NCI-H2196 treated with DMSO at 0.1 percent for 48 hours (cell line): ENCODE measurements at regions not wholly inside any gene's neighbourhood (a gene's known extent, or its start where the extent isn't known, plus 50 kb on each side); places are given as distances from the start of the nearest gene placed in this dataset.
"Not testable (repeated sequence)": the region's sequence is repeated elsewhere in the genome, so short reads cannot be mapped to it uniquely, and the experiment has no call there.

Source experiments
- DNase-seq: peaks from one replicate; lab custom pipeline; 2025; ENCODE audit not compliant: unreplicated experiment; lab: John Stamatoyannopoulos, UW

- no peak for DNase-seq
These were observed 259.5 kb upstream of the IRS2 start for GRCh38 chr13:110045919-110046318.

GRCh38 chr13:110045202-110045601, 258.8 kb upstream of the IRS2 start:
- no peak for DNase-seq

- DNase-seq = no peak
These were observed 258.2 kb upstream of the IRS2 start for GRCh38 chr13:110044551-110045111.

GRCh38 chr13:110042253-110042950, 256.0 kb upstream of the IRS2 start:
- no peak for DNase-seq

GRCh38 chr13:110041638-110042037, 255.3 kb upstream of the IRS2 start:
- DNase-seq = not testable (repeated sequence)

GRCh38 chr13:110037925-110038573, 251.7 kb upstream of the IRS2 start:
- DNase-seq = no peak

- DNase-seq = no peak
These were observed 249.7 kb upstream of the IRS2 start for GRCh38 chr13:110036060-110036459.

- no peak for DNase-seq
These were observed 247.7 kb upstream of the IRS2 start for GRCh38 chr13:110034031-110034549.

- DNase-seq = no peak
These were observed 246.6 kb upstream of the IRS2 start for GRCh38 chr13:110032969-110033368.

GRCh38 chr13:110030394-110030928, 244.1 kb upstream of the IRS2 start:
- no peak for DNase-seq

- no peak for DNase-seq
These were observed 242.6 kb upstream of the IRS2 start for GRCh38 chr13:110028838-110029621.

- no peak for DNase-seq
These were observed 241.9 kb upstream of the IRS2 start for GRCh38 chr13:110028311-110028710.

- no peak for DNase-seq
These were observed 241.3 kb upstream of the IRS2 start for GRCh38 chr13:110027470-110028240.

- no peak for DNase-seq
These were observed 238.2 kb upstream of the IRS2 start for GRCh38 chr13:110024645-110024980.

- DNase-seq = no peak
These were observed 237.6 kb upstream of the IRS2 start for GRCh38 chr13:110023729-110024644.

GRCh38 chr13:110018009-110018408, 231.6 kb upstream of the IRS2 start:
- DNase-seq = no peak

GRCh38 chr13:110017379-110017778, 231.0 kb upstream of the IRS2 start:
- no peak for DNase-seq

- DNase-seq = peak; percentile 1
These were observed 228.9 kb upstream of the IRS2 start for GRCh38 chr13:110015253-110015652.

GRCh38 chr13:110014719-110015118, 228.3 kb upstream of the IRS2 start:
- DNase-seq = peak; percentile 4
